ENCODE measurements at regions not wholly inside any gene's neighbourhood (a gene's known extent, or its start where the extent isn't known, plus 50 kb on each side); places are given as distances from the start of the nearest gene placed in this dataset.

DNA sequence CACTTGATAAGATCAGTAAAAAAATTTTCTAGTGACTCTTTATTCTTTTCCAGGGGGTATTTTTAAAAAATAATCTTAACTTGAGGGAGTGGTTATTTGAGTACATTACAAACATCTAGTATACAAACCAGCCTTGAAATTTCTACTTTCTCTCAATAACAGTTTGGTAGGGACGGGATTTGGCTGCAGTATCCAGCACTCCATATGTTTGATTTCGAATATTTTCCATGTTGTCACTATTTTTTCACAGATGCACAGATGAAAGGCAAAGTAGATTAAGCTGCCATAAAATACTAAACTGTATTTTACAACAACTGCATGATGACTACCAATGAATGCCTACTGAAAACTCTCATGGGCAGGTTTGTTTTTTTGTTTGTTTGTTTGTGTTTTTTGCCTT is 225.0 kb downstream of the COX7B2 start:
- no peak overlapping the region for H3K27ac ChIP-seq (ENCODE audit: low read depth, low read length)
- no peak overlapping the region for H3K4me3 ChIP-seq (ENCODE audit: insufficient read depth, low read depth, low read length)
- no peaks in the 10 kb centered on the region for H3K9me3 ChIP-seq (ENCODE audit: insufficient read depth, low read depth, low read length)
- no peaks in the 10 kb centered on the region for H3K4me1 ChIP-seq (ENCODE audit: insufficient read depth, low read length)
- H3K79me2 ChIP-seq (ENCODE audit: insufficient read depth, low read length) = no peaks in the 10 kb centered on the region
- no peaks in the 10 kb centered on the region for H3K36me3 Mint-ChIP-seq (ENCODE audit: low read depth, unreplicated experiment)
- FAIRE-seq = no peak
- H3K27me3 ChIP-seq (ENCODE audit: insufficient read depth, low read length) = no peaks in the 10 kb centered on the region
- TF ChIP-seq, protein P1, sequence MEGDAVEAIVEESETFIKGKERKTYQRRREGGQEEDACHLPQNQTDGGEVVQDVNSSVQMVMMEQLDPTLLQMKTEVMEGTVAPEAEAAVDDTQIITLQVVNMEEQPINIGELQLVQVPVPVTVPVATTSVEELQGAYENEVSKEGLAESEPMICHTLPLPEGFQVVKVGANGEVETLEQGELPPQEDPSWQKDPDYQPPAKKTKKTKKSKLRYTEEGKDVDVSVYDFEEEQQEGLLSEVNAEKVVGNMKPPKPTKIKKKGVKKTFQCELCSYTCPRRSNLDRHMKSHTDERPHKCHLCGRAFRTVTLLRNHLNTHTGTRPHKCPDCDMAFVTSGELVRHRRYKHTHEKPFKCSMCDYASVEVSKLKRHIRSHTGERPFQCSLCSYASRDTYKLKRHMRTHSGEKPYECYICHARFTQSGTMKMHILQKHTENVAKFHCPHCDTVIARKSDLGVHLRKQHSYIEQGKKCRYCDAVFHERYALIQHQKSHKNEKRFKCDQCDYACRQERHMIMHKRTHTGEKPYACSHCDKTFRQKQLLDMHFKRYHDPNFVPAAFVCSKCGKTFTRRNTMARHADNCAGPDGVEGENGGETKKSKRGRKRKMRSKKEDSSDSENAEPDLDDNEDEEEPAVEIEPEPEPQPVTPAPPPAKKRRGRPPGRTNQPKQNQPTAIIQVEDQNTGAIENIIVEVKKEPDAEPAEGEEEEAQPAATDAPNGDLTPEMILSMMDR (IDR thresholded peaks at IDR 0.05; ENCODE audit: insufficient read depth, low read depth, low read length) = no peak
- no peak for TF ChIP-seq EZH2 (IDR thresholded peaks at IDR 0.05; ENCODE audit: insufficient read depth, low read length)
- H3K36me3 ChIP-seq (ENCODE audit: insufficient read depth, low read length) = no peaks in the 10 kb centered on the region
- H2AFZ ChIP-seq (ENCODE audit: low read depth, low read length) = no peak overlapping the region
- H3K27me3 Mint-ChIP-seq (ENCODE audit: low read depth, unreplicated experiment) = no peaks in the 10 kb centered on the region
- DNase-seq (ENCODE audit: low read depth) = no peak
- H3K9me3 Mint-ChIP-seq (ENCODE audit: unreplicated experiment) = peaks cover 9% of the 10 kb centered on the region
- no peaks in the 10 kb centered on the region for H3K4me1 Mint-ChIP-seq (ENCODE audit: low read depth, unreplicated experiment)
- no peak overlapping the region for H3K4me2 ChIP-seq (ENCODE audit: low read length)
- no peak overlapping the region for H3K9ac ChIP-seq (ENCODE audit: low read length)
- no peaks in the 10 kb centered on the region for H4K20me1 ChIP-seq (ENCODE audit: insufficient read depth, low read length)
- no peak overlapping the region for H3K27ac Mint-ChIP-seq (ENCODE audit: unreplicated experiment)
- no peak overlapping the region for H3K4me3 Mint-ChIP-seq (ENCODE audit: unreplicated experiment)

DNA sequence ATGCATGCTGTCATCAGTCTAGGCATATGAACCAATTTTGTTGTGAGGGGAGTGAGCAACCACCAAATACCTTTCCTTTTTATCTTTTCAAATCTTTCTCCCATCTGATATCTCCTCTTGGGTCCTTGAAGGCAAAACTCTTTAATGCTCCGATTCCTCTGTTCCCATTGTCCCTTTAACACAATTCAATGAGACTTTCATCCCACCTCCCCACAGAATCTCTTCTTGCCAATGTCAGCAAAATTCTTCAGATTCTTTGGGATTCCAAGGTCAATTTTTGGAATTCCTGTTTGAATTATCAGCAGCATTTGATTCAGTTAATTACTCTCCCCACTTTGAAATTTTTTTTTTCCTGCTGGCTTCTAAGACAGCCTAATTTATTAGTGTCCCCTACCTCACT is 232.7 kb downstream of the COX7B2 start:
- no peaks in the 10 kb centered on the region for H3K4me1 ChIP-seq (ENCODE audit: insufficient read depth, low read length)
- peaks cover 3% of the 10 kb centered on the region for H3K9me3 Mint-ChIP-seq (ENCODE audit: unreplicated experiment)
- H4K20me1 ChIP-seq (ENCODE audit: insufficient read depth, low read length) = no peaks in the 10 kb centered on the region
- H3K36me3 ChIP-seq (ENCODE audit: insufficient read depth, low read length) = no peaks in the 10 kb centered on the region
- no peak overlapping the region for H3K4me3 ChIP-seq (ENCODE audit: insufficient read depth, low read depth, low read length)
- DNase-seq (ENCODE audit: low read depth) = no peak
- no peaks in the 10 kb centered on the region for H3K79me2 ChIP-seq (ENCODE audit: insufficient read depth, low read length)
- no peak overlapping the region for H3K27ac ChIP-seq (ENCODE audit: low read depth, low read length)
- H3K27me3 Mint-ChIP-seq (ENCODE audit: low read depth, unreplicated experiment) = no peaks in the 10 kb centered on the region
- H3K27ac Mint-ChIP-seq (ENCODE audit: unreplicated experiment) = no peak overlapping the region
- H3K4me2 ChIP-seq (ENCODE audit: low read length) = no peak overlapping the region
- H3K9me3 ChIP-seq (ENCODE audit: insufficient read depth, low read depth, low read length) = no peaks in the 10 kb centered on the region
- H2AFZ ChIP-seq (ENCODE audit: low read depth, low read length) = no peak overlapping the region
- no peaks in the 10 kb centered on the region for H3K27me3 ChIP-seq (ENCODE audit: insufficient read depth, low read length)
- no peak for TF ChIP-seq EZH2 (IDR thresholded peaks at IDR 0.05; ENCODE audit: insufficient read depth, low read length)
- TF ChIP-seq, protein P1 (IDR thresholded peaks at IDR 0.05; ENCODE audit: insufficient read depth, low read depth, low read length) = no peak
- FAIRE-seq = no peak
- H3K4me1 Mint-ChIP-seq (ENCODE audit: low read depth, unreplicated experiment) = no peaks in the 10 kb centered on the region
- H3K9ac ChIP-seq (ENCODE audit: low read length) = no peak overlapping the region
- no peak overlapping the region for H3K4me3 Mint-ChIP-seq (ENCODE audit: unreplicated experiment)
- H3K36me3 Mint-ChIP-seq (ENCODE audit: low read depth, unreplicated experiment) = no peaks in the 10 kb centered on the region

DNA sequence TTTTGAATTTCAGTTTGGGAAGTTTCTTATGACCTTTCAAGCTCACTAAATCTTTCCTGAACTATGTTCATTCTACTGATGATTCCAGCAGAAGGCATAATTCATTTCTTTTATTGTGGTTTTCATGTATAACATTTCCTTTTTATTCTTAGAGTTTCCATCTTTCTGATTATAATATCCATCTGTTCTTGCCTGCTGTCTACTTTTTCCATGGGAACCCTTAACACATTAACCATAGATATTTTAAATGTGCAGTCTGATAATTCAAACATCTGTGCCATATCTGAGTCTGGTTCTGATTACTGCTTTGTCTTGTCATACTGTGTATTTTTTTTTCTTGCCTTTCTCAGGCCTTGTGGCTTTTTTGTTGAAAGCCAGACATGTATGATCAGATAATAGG is 234.7 kb downstream of the COX7B2 start:
- H3K27me3 ChIP-seq (ENCODE audit: insufficient read depth, low read length) = no peaks in the 10 kb centered on the region
- no peaks in the 10 kb centered on the region for H3K36me3 Mint-ChIP-seq (ENCODE audit: low read depth, unreplicated experiment)
- no peak overlapping the region for H3K4me3 ChIP-seq (ENCODE audit: insufficient read depth, low read depth, low read length)
- no peaks in the 10 kb centered on the region for H3K36me3 ChIP-seq (ENCODE audit: insufficient read depth, low read length)
- no peaks in the 10 kb centered on the region for H3K79me2 ChIP-seq (ENCODE audit: insufficient read depth, low read length)
- TF ChIP-seq EZH2 (IDR thresholded peaks at IDR 0.05; ENCODE audit: insufficient read depth, low read length) = no peak
- TF ChIP-seq, protein P1 (IDR thresholded peaks at IDR 0.05; ENCODE audit: insufficient read depth, low read depth, low read length) = no peak
- no peaks in the 10 kb centered on the region for H3K4me1 ChIP-seq (ENCODE audit: insufficient read depth, low read length)
- no peak overlapping the region for H3K4me3 Mint-ChIP-seq (ENCODE audit: unreplicated experiment)
- no peaks in the 10 kb centered on the region for H3K9me3 Mint-ChIP-seq (ENCODE audit: unreplicated experiment)
- no peaks in the 10 kb centered on the region for H4K20me1 ChIP-seq (ENCODE audit: insufficient read depth, low read length)
- H3K4me1 Mint-ChIP-seq (ENCODE audit: low read depth, unreplicated experiment) = no peaks in the 10 kb centered on the region
- no peak overlapping the region for H3K4me2 ChIP-seq (ENCODE audit: low read length)
- H3K27ac Mint-ChIP-seq (ENCODE audit: unreplicated experiment) = no peak overlapping the region
- DNase-seq (ENCODE audit: low read depth) (no peak), FAIRE-seq (no peak)
- no peak overlapping the region for H2AFZ ChIP-seq (ENCODE audit: low read depth, low read length)
- H3K27me3 Mint-ChIP-seq (ENCODE audit: low read depth, unreplicated experiment) = no peaks in the 10 kb centered on the region
- no peak overlapping the region for H3K27ac ChIP-seq (ENCODE audit: low read depth, low read length)
- H3K9me3 ChIP-seq (ENCODE audit: insufficient read depth, low read depth, low read length) = no peaks in the 10 kb centered on the region
- no peak overlapping the region for H3K9ac ChIP-seq (ENCODE audit: low read length)

Data from astrocyte (in vitro differentiated cells and primary cell).